Right atrium auricular region (tissue), 2 donors: ENCODE measurements at regions not wholly inside any gene's neighbourhood (a gene's known extent, or its start where the extent isn't known, plus 50 kb on each side); places are given as distances from the start of the nearest gene placed in this dataset.

Experiments used
- DNase-seq: peaks from one replicate; pipeline ENCODE4 v3.0.0-alpha.2; 2019; ENCODE audit warnings: low spot score
- H3K27ac ChIP-seq, 2 donors: fragments of 200-600 bp; sonication (generic); 1 replicate in 1 of 2; 2 replicates in 1 of 2; pipeline ENCODE4 v1.5.1; 2016 to 2019
- H3K27me3 ChIP-seq, 2 donors: fragments of 200-600 bp; sonication (generic); one replicate each; pipeline versions ENCODE4 v1.5.1 to v1.6.0; 2017 to 2019
- H3K36me3 ChIP-seq: fragments of 200-600 bp; sonication (generic); one replicate; pipeline ENCODE4 v1.5.1; 2016
- H3K4me1 ChIP-seq, 2 donors: fragments of 200-600 bp; sonication (generic); one replicate each; pipeline versions ENCODE4 v1.5.1 to v1.6.0; 2017 to 2019
- H3K4me3 ChIP-seq, 2 donors: fragments of 200-600 bp; sonication (generic); 1 replicate in 1 of 2; 2 replicates in 1 of 2; pipeline ENCODE4 v1.5.1; 2017 to 2019; ENCODE audit warnings: mild to moderate bottlenecking in 1 of 2, moderate library complexity in 1 of 2
- H3K9me3 ChIP-seq, 2 donors: fragments of 200-600 bp; sonication (generic); one replicate each; pipeline ENCODE4 v1.5.1; 2019
- CTCF ChIP-seq, 2 donors: fragments of 200-600 bp; sonication (generic); IDR thresholded peaks; one replicate each; pipeline ENCODE4 v1.5.1; 2019; ENCODE audit warnings: antibody characterized with exemption in 2 of 2

GRCh38 chr10:31263903-31264302 lies 55.1 kb upstream of the ZEB1 start:
- TF ChIP-seq CTCF (IDR thresholded peaks at IDR 0.05), result no peak
- Histone ChIP-seq H3K27me3 (no peaks in the 10 kb centered on the region), H3K4me1 (peaks cover 0 to 23% of the 10 kb centered on the region in 2 donors), H3K27ac (no peak overlapping the region), H3K9me3 (no peaks in the 10 kb centered on the region), H3K36me3 (no peaks in the 10 kb centered on the region), H3K4me3 (no peak overlapping the region)
- no peak for DNase-seq

- H3K9me3 ChIP-seq, result no peaks in the 10 kb centered on the region
- DNase-seq, result no peak
- no peak overlapping the region for H3K4me3 ChIP-seq
- H3K36me3 ChIP-seq, result no peaks in the 10 kb centered on the region
- H3K27me3 ChIP-seq, result no peaks in the 10 kb centered on the region
- no peak for TF ChIP-seq CTCF (IDR thresholded peaks at IDR 0.05)
- no peaks in the 10 kb centered on the region for H3K4me1 ChIP-seq
- H3K27ac ChIP-seq, result no peak overlapping the region
Measured at GRCh38 chr10:31268444-31269303, 50.3 kb upstream of the ZEB1 start.
